Neural progenitor cell (in vitro differentiated cells): ENCODE measurements at regions not wholly inside any gene's neighbourhood (a gene's known extent, or its start where the extent isn't known, plus 50 kb on each side); places are given as distances from the start of the nearest gene placed in this dataset.

Source experiments
- EZH2 ChIP-seq: fragments of 200-600 bp; sonication (generic); IDR thresholded peaks from 2 replicates; pipeline ENCODE4 v1.6.1; 2017; ENCODE audit warnings: antibody characterized with exemption, mild to moderate bottlenecking, moderate library complexity
- TF ChIP-seq, protein P1 (sequence below): fragments of 200-600 bp; sonication (generic); IDR thresholded peaks from 2 replicates; pipeline ENCODE4 v1.5.1; 2017; ENCODE audit warnings: antibody characterized with exemption, mild to moderate bottlenecking

DNA sequence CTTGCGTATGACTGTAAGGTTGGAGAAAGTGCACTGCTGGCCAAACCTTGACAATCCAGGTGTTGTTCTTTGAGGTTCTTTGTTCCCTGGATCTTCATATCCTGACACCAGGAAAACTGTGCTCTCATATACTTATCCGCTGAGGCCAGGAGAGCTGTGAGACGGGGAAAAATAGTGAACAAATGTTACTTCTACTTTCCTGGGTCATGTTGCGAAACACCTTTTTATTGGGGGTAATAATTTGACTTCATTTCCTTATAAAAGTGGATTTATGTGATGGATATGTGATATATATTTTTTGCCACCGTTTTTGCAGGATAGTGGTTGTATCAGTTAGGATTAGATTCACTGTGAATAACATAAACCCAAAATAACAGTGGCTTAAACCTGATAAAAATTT, 336.1 kb downstream of the OSR1 start:
- TF ChIP-seq, protein P1, sequence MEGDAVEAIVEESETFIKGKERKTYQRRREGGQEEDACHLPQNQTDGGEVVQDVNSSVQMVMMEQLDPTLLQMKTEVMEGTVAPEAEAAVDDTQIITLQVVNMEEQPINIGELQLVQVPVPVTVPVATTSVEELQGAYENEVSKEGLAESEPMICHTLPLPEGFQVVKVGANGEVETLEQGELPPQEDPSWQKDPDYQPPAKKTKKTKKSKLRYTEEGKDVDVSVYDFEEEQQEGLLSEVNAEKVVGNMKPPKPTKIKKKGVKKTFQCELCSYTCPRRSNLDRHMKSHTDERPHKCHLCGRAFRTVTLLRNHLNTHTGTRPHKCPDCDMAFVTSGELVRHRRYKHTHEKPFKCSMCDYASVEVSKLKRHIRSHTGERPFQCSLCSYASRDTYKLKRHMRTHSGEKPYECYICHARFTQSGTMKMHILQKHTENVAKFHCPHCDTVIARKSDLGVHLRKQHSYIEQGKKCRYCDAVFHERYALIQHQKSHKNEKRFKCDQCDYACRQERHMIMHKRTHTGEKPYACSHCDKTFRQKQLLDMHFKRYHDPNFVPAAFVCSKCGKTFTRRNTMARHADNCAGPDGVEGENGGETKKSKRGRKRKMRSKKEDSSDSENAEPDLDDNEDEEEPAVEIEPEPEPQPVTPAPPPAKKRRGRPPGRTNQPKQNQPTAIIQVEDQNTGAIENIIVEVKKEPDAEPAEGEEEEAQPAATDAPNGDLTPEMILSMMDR: no peak
- TF ChIP-seq EZH2: no peak
